ENCODE measurements at regions not wholly inside any gene's neighbourhood (a gene's known extent, or its start where the extent isn't known, plus 50 kb on each side); places are given as distances from the start of the nearest gene placed in this dataset.

GRCh38 chr13:33348366-33348765 lies 62.8 kb upstream of the STARD13 start:
- Mint-ChIP-seq H3K27me3 (ENCODE audit: low read depth) (peaks cover 33% of the 10 kb centered on the region), H3K4me3 (no peak overlapping the region), H3K4me1 (peaks cover 12% of the 10 kb centered on the region), H3K27ac (no peak overlapping the region), H3K36me3 (no peaks in the 10 kb centered on the region), H3K9me3 (peaks cover 7% of the 10 kb centered on the region; the same call in 1 of the 2 replicates)
- ChIA-PET POLR2A (no interaction called here), CTCF (no interaction called here)
- TF ChIP-seq ELF4 (CRISPR knock-in tag; IDR thresholded peaks at IDR 0.05; ENCODE audit: low read depth) (no peak), PREB (CRISPR knock-in tag; IDR thresholded peaks at IDR 0.05; ENCODE audit: borderline replicate concordance) (no peak), STAT6 (CRISPR knock-in tag; conservative IDR thresholded peaks at IDR 0.05; ENCODE audit: low read depth) (no peak), USF2 (CRISPR knock-in tag; IDR thresholded peaks at IDR 0.05) (no peak), JUN (CRISPR knock-in tag; IDR thresholded peaks at IDR 0.05) (no peak), TEAD4 (CRISPR knock-in tag; IDR thresholded peaks at IDR 0.05) (no peak), SOX15 (CRISPR knock-in tag; IDR thresholded peaks at IDR 0.05) (no peak), GABPB1 (CRISPR knock-in tag; IDR thresholded peaks at IDR 0.05) (no peak), NR3C1 (CRISPR knock-in tag; conservative IDR thresholded peaks at IDR 0.05; ENCODE audit: low read depth) (no peak), TP53 (CRISPR knock-in tag; IDR thresholded peaks at IDR 0.05) (no peak), IRF1 (CRISPR knock-in tag; IDR thresholded peaks at IDR 0.05) (no peak), FOXP4 (CRISPR knock-in tag; IDR thresholded peaks at IDR 0.05) (no peak), USF1 (CRISPR knock-in tag; IDR thresholded peaks at IDR 0.05) (no peak), JAZF1 (CRISPR knock-in tag; IDR thresholded peaks at IDR 0.05) (no peak), CREB1 (CRISPR knock-in tag; IDR thresholded peaks at IDR 0.05) (no peak), ZNF416 (CRISPR knock-in tag; IDR thresholded peaks at IDR 0.05) (no peak)
- DNase-seq (ENCODE audit: low spot score): no peak
- ATAC-seq: no peak

- Mint-ChIP-seq H3K9me3 (peaks cover 7% of the 10 kb centered on the region; the same call in 1 of the 2 replicates), H3K27me3 (ENCODE audit: low read depth) (peaks cover 33% of the 10 kb centered on the region), H3K4me1 (peaks cover 10% of the 10 kb centered on the region), H3K36me3 (no peaks in the 10 kb centered on the region), H3K27ac (no peak overlapping the region), H3K4me3 (peak overlapping the region; percentile 64)
- peak; percentile 19 for DNase-seq (ENCODE audit: low spot score)
- ChIA-PET CTCF (no interaction called here), POLR2A (no interaction called here)
- peak; percentile 53 for ATAC-seq
- TF ChIP-seq JAZF1 (CRISPR knock-in tag; IDR thresholded peaks at IDR 0.05) (no peak), AR (CRISPR knock-in tag; IDR thresholded peaks at IDR 0.05) (no peak), HMGXB4 (CRISPR knock-in tag; IDR thresholded peaks at IDR 0.05) (no peak), ATF2 (CRISPR knock-in tag; IDR thresholded peaks at IDR 0.05; ENCODE audit: borderline replicate concordance, low read depth) (no peak), ZNF232 (CRISPR knock-in tag; IDR thresholded peaks at IDR 0.05) (0 out of 2 replicates have a peak, but pooled peaks have one; percentile 26)
These were observed 63.9 kb upstream of the STARD13 start for GRCh38 chr13:33349288-33349985.
